A673 (cell line): ENCODE measurements at regions not wholly inside any gene's neighbourhood (a gene's known extent, or its start where the extent isn't known, plus 50 kb on each side); places are given as distances from the start of the nearest gene placed in this dataset.
A peak's percentile ranks its signal among the peaks of the same experiment; 100 is the strongest.

Source experiments
- BruUV-seq: library from RNA; stranded (reverse); fragments of 400-500 nt; replicated peaks from 2 replicates; lab custom pipeline; 2021; lab: Mats Ljungman, UMichigan
- CTCF ChIA-PET: fragments of 300-600 bp; sonication (Branson Sonifier 250); formaldehyde crosslinking; loops from one replicate; lab custom pipeline; 2022; ENCODE audit warnings: antibody characterized with exemption; lab: Charles Lee
- POLR2A ChIA-PET: fragments of 300-600 bp; sonication (Branson Sonifier 250); formaldehyde crosslinking; loops from one replicate; lab custom pipeline; 2022; ENCODE audit warnings: antibody characterized with exemption; ENCODE audit not compliant: low non-redundant PET; lab: Charles Lee
- DNase-seq: peaks from one replicate; pipeline ENCODE4 v3.0.0-alpha.2; 2015; ENCODE audit warnings: low spot score
- H3K27ac ChIP-seq: fragments of 200-600 bp; sonication (generic); 2 replicates; pipeline ENCODE4 v1.5.1; 2016; ENCODE audit warnings: mixed run types, low read depth, mild to moderate bottlenecking, mixed read lengths, antibody characterized with exemption, low read length; ENCODE audit not compliant: poor library complexity, severe bottlenecking
- H3K27me3 ChIP-seq: fragments of 200-600 bp; sonication (generic); replicated peaks from 2 replicates; pipeline ENCODE4 v1.6.1; 2017; ENCODE audit warnings: mixed run types, low read depth, mild to moderate bottlenecking, mixed read lengths, antibody characterized with exemption, low read length; ENCODE audit not compliant: insufficient read depth, poor library complexity
- H3K36me3 ChIP-seq: fragments of 200-600 bp; sonication (generic); 2 replicates; pipeline ENCODE4 v1.6.1; 2016; ENCODE audit warnings: mixed run types, mild to moderate bottlenecking, mixed read lengths, antibody characterized with exemption, low read length; ENCODE audit not compliant: insufficient read depth, poor library complexity, severe bottlenecking
- H3K4me1 ChIP-seq: fragments of 200-600 bp; sonication (generic); 2 replicates; pipeline ENCODE4 v1.6.1; 2017; ENCODE audit warnings: mixed run types, mild to moderate bottlenecking, mixed read lengths, antibody characterized with exemption, low read length; ENCODE audit not compliant: insufficient read depth, poor library complexity, severe bottlenecking
- H3K4me3 ChIP-seq: fragments of 200-600 bp; sonication (generic); 2 replicates; pipeline ENCODE4 v1.5.1; 2016; ENCODE audit warnings: low read depth, mixed run types, mild to moderate bottlenecking, mixed read lengths, low read length; ENCODE audit not compliant: poor library complexity, severe bottlenecking
- H3K9me3 ChIP-seq: fragments of 200-600 bp; sonication (generic); 2 replicates; pipeline ENCODE4 v1.6.1; 2016; ENCODE audit warnings: mixed run types, low read depth, mild to moderate bottlenecking, mixed read lengths, antibody characterized with exemption, low read length; ENCODE audit not compliant: poor library complexity, severe bottlenecking
- EZH2 ChIP-seq: fragments of 200-600 bp; sonication (generic); IDR thresholded peaks from 2 replicates; pipeline ENCODE4 v1.6.1; 2017; ENCODE audit warnings: borderline replicate concordance, low read depth, mild to moderate bottlenecking, mixed read lengths, antibody characterized with exemption, low read length; ENCODE audit not compliant: poor library complexity, severe bottlenecking
- intact Hi-C: fragments of 100-400 bp; cut with micrococcal nuclease; formaldehyde crosslinking; loops from one replicate; pipeline ENCODE4 v1.10.0; 2022; ENCODE audit not compliant: unreplicated experiment
- TF ChIP-seq, protein P1 (sequence below): fragments of 300-800, 200-600 bp; sonication (generic); conservative IDR thresholded peaks from 2 replicates; pipeline ENCODE4 v1.5.1; 2017; ENCODE audit warnings: low read depth, mild to moderate bottlenecking, antibody characterized with exemption, low read length, moderate library complexity, mixed read lengths

DNA sequence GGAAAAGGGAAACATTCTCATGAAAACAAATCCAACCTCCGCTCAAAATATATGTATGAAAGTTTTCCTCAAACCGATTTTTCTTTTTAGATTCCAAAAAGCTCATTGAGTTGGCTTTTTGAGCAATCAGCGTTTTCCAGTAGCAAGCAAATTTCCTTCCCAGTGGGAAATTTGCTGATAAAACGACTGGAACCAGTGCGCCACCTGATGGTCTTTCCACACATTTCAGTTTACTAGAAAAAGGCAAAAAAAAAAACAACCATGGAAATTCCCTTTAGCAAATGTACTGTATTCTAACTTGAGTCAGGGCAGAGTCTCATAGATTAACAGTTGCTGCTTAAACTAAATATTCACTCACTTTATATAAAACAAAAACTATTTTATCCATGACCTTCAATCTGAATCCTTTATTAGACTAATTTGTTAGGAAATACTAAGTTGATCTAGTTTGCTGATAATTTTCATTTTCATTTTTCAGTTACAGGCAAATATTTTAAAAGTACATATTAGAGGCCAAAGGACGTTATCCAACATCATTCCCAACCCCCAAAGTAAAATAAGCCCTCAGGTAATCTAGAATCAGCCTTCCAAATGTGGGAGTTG lies 271.5 kb downstream of the FOXA2 start:
- peak; percentile 44 for DNase-seq
- Histone ChIP-seq H3K36me3 (no peaks in the 10 kb centered on the region), H3K27me3 (peaks cover 3% of the 10 kb centered on the region), H3K9me3 (no peaks in the 10 kb centered on the region), H3K4me1 (no peaks in the 10 kb centered on the region), H3K27ac (no peak overlapping the region), H3K4me3 (no peak overlapping the region)
- no TSS peak for BruUV-seq
- CTCF ChIA-PET = interaction anchor here (0.6 to 1.1 kb wide), 4 partner anchors 12 to 593 kb away, joined by 3 to 13 read pairs (median 5); no protein-coding TSS in a partner anchor
- TF ChIP-seq, protein P1, sequence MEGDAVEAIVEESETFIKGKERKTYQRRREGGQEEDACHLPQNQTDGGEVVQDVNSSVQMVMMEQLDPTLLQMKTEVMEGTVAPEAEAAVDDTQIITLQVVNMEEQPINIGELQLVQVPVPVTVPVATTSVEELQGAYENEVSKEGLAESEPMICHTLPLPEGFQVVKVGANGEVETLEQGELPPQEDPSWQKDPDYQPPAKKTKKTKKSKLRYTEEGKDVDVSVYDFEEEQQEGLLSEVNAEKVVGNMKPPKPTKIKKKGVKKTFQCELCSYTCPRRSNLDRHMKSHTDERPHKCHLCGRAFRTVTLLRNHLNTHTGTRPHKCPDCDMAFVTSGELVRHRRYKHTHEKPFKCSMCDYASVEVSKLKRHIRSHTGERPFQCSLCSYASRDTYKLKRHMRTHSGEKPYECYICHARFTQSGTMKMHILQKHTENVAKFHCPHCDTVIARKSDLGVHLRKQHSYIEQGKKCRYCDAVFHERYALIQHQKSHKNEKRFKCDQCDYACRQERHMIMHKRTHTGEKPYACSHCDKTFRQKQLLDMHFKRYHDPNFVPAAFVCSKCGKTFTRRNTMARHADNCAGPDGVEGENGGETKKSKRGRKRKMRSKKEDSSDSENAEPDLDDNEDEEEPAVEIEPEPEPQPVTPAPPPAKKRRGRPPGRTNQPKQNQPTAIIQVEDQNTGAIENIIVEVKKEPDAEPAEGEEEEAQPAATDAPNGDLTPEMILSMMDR = peak; percentile 78
- no peak for TF ChIP-seq EZH2
- intact Hi-C loops = loop anchor here (2.0 to 5.0 kb wide), 2 partner anchors 594 to 611 kb away; no protein-coding TSS in a partner anchor
- POLR2A ChIA-PET = no interaction called here

DNA sequence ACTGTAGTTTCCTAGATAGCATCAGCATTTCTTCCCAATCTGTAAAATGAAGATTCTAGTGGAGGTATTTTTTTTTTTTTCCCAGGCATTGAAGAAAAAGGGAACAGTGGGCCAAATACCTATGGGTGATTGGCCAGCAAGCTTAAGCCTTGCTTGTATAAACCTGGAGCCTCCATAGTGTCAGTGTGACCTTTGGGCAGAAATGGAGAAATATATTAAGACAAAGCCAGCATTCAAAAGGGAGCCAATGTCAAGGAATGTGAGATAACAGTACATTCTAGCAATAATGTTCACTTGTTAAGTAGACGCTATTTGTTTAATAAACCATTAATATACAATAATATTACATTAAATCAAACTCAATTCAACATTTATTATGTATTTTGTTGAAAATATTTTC lies 275.4 kb downstream of the FOXA2 start:
- peaks cover 3% of the 10 kb centered on the region for H3K27me3 ChIP-seq
- no peaks in the 10 kb centered on the region for H3K36me3 ChIP-seq
- no peaks in the 10 kb centered on the region for H3K4me1 ChIP-seq
- H3K27ac ChIP-seq = no peak overlapping the region
- intact Hi-C loops = no loop called here
- no peak overlapping the region for H3K4me3 ChIP-seq
- no TSS peak for BruUV-seq
- ChIA-PET POLR2A (no interaction called here), CTCF (no interaction called here)
- TF ChIP-seq EZH2 = no peak
- TF ChIP-seq, protein P1 = no peak
- no peak for DNase-seq
- H3K9me3 ChIP-seq = no peaks in the 10 kb centered on the region

DNA sequence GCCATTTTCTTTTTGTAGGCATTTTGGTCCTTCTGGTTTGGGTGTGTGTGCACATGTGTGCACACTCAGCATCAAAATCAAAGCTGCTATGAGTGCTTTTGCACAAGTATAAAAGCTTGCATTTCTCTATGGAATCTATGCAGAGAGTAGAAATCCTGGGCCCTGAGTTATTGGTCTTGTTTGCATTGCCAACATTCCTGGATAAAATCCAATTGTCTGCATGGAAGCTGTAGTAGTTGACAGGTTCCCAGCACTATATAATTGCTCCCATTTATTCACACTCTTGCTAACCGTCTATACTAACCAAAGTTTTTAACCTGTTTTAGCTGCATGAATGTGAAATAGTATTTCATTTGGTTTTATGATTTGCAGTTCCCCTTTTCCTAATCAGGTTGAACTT lies 277.0 kb downstream of the FOXA2 start:
- no peak overlapping the region for H3K27ac ChIP-seq
- ChIA-PET CTCF (no interaction called here), POLR2A (no interaction called here)
- peaks cover 3% of the 10 kb centered on the region for H3K27me3 ChIP-seq
- H3K4me1 ChIP-seq = no peaks in the 10 kb centered on the region
- H3K4me3 ChIP-seq = no peak overlapping the region
- no peaks in the 10 kb centered on the region for H3K36me3 ChIP-seq
- no peaks in the 10 kb centered on the region for H3K9me3 ChIP-seq
- intact Hi-C loops = no loop called here
- no peak for TF ChIP-seq EZH2
- TF ChIP-seq, protein P1 = no peak
- DNase-seq = no peak
- no TSS peak for BruUV-seq
